Endodermal cell (in vitro differentiated cells): ENCODE measurements at regions not wholly inside any gene's neighbourhood (a gene's known extent, or its start where the extent isn't known, plus 50 kb on each side); places are given as distances from the start of the nearest gene placed in this dataset.

Experiments
- DNase-seq: peaks from one replicate; pipeline ENCODE4 v3.0.0-alpha.2; 2017
- H3K27ac ChIP-seq: 2 replicates; pipeline ENCODE4 v1.5.1; 2013; ENCODE audit warnings: mild to moderate bottlenecking, low read depth, low read length, moderate library complexity
- H3K27me3 ChIP-seq: 2 replicates; pipeline ENCODE4 v1.6.1; 2013; ENCODE audit warnings: mild to moderate bottlenecking, low read length, moderate library complexity; ENCODE audit not compliant: insufficient read depth, control insufficient read depth, poor library complexity, severe bottlenecking
- H3K36me3 ChIP-seq: 2 replicates; pipeline ENCODE4 v1.7.0; 2013; ENCODE audit warnings: mild to moderate bottlenecking, low read length, moderate library complexity; ENCODE audit not compliant: control insufficient read depth, insufficient read depth
- H3K4me1 ChIP-seq: one replicate; pipeline ENCODE4 v1.7.0; 2013; ENCODE audit warnings: low read length; ENCODE audit not compliant: control insufficient read depth, insufficient read depth
- H3K4me3 ChIP-seq: 2 replicates; pipeline ENCODE4 v1.5.1; 2013; ENCODE audit warnings: mild to moderate bottlenecking, low read length, moderate library complexity
- H3K9ac ChIP-seq: 2 replicates; pipeline ENCODE4 v1.6.1; 2013; ENCODE audit warnings: mild to moderate bottlenecking, low read length, moderate library complexity; ENCODE audit not compliant: poor library complexity, severe bottlenecking; ENCODE audit errors: extremely low read depth
- H3K9me3 ChIP-seq: 2 replicates; pipeline ENCODE4 v1.6.1; 2013; ENCODE audit warnings: mild to moderate bottlenecking, low read length, moderate library complexity; ENCODE audit not compliant: control insufficient read depth
- H3K27ac Mint-ChIP-seq: 2 replicates; pipeline ENCODE4 v1.8.0; 2020; ENCODE audit warnings: mixed read lengths
- H3K27me3 Mint-ChIP-seq: 2 replicates; pipeline ENCODE4 v1.8.0; 2021; ENCODE audit warnings: mild to moderate bottlenecking, mixed read lengths; ENCODE audit not compliant: insufficient read depth
- H3K36me3 Mint-ChIP-seq: 2 replicates; pipeline ENCODE4 v1.8.0; 2020; ENCODE audit warnings: low read depth, mixed read lengths
- H3K4me1 Mint-ChIP-seq: 2 replicates; pipeline ENCODE4 v1.8.0; 2020; ENCODE audit warnings: mixed read lengths
- H3K4me3 Mint-ChIP-seq: 2 replicates; pipeline ENCODE4 v1.8.0; 2020; ENCODE audit warnings: mild to moderate bottlenecking, moderate library complexity, mixed read lengths
- H3K9me3 Mint-ChIP-seq: 2 replicates; pipeline ENCODE4 v1.8.0; 2020; ENCODE audit warnings: mild to moderate bottlenecking, mixed read lengths
- WGBS, 2 experiments: methylation state at CpG; one replicate each; pipeline versions ENCODE4 v1.1.5 to v1.1.7; 2013; ENCODE audit warnings: missing lambda C conversion rate in 2 of 2, mixed read lengths in 1 of 2; ENCODE audit not compliant: insufficient coverage in 1 of 2, insufficient read length in 1 of 2; 5-methylcytosine and 5-hydroxymethylcytosine counted together
- TF ChIP-seq, protein P1 (sequence below): fragments of 200-600 bp; sonication (generic); conservative IDR thresholded peaks from 2 replicates; pipeline ENCODE4 v1.5.0; 2021; ENCODE audit warnings: antibody characterized with exemption, mild to moderate bottlenecking

- H3K9me3 ChIP-seq: no peaks in the 10 kb centered on the region
- H3K27ac ChIP-seq: no peak overlapping the region
- no peaks in the 10 kb centered on the region for H3K36me3 Mint-ChIP-seq
- H3K27me3 ChIP-seq: no peaks in the 10 kb centered on the region
- 88 to 94% methylated on average over 4 to 6 of the region's 6 CpGs for WGBS, 2 experiments
- H3K4me3 Mint-ChIP-seq: no peak overlapping the region
- no peaks in the 10 kb centered on the region for H3K9me3 Mint-ChIP-seq
- H3K4me3 ChIP-seq: no peak overlapping the region
- no peak overlapping the region for H3K9ac ChIP-seq
- TF ChIP-seq, protein P1, sequence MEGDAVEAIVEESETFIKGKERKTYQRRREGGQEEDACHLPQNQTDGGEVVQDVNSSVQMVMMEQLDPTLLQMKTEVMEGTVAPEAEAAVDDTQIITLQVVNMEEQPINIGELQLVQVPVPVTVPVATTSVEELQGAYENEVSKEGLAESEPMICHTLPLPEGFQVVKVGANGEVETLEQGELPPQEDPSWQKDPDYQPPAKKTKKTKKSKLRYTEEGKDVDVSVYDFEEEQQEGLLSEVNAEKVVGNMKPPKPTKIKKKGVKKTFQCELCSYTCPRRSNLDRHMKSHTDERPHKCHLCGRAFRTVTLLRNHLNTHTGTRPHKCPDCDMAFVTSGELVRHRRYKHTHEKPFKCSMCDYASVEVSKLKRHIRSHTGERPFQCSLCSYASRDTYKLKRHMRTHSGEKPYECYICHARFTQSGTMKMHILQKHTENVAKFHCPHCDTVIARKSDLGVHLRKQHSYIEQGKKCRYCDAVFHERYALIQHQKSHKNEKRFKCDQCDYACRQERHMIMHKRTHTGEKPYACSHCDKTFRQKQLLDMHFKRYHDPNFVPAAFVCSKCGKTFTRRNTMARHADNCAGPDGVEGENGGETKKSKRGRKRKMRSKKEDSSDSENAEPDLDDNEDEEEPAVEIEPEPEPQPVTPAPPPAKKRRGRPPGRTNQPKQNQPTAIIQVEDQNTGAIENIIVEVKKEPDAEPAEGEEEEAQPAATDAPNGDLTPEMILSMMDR: no peak
- H3K27ac Mint-ChIP-seq: no peak overlapping the region
- DNase-seq: no peak
- H3K4me1 ChIP-seq: no peaks in the 10 kb centered on the region
- H3K27me3 Mint-ChIP-seq: peaks cover 4% of the 10 kb centered on the region
- no peaks in the 10 kb centered on the region for H3K36me3 ChIP-seq
- H3K4me1 Mint-ChIP-seq: no peaks in the 10 kb centered on the region
Observed at GRCh38 chr4:183017962-183018361, 81.1 kb upstream of the WWC2 start.

- Mint-ChIP-seq H3K27me3 (peaks cover 13% of the 10 kb centered on the region), H3K27ac (no peak overlapping the region)
- H3K27ac ChIP-seq: no peak overlapping the region
Observed at GRCh38 chr4:183014361-183015084, 84.5 kb upstream of the WWC2 start.

DNA sequence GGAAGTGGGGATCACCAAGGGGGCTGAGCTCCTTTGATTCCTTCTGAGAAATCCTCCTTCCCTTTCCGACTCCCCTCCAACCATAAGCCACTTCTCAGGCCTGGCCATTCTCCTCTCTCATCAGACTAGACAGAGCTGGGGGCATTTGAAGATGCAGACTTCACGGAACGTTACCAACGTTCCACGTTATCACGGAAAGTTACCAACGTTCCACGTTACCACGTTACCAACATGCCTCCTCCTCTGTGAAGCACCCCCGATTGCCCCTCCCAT is 85.4 kb upstream of the WWC2 start:
- TF ChIP-seq, protein P1: no peak
- peaks cover 14% of the 10 kb centered on the region for H3K27me3 Mint-ChIP-seq
- H3K27ac Mint-ChIP-seq: no peak overlapping the region
- no peak overlapping the region for H3K9ac ChIP-seq
- H3K4me1 ChIP-seq: peaks cover 6% of the 10 kb centered on the region
- H3K36me3 ChIP-seq: no peaks in the 10 kb centered on the region
- no peak overlapping the region for H3K4me3 ChIP-seq
- no peaks in the 10 kb centered on the region for H3K27me3 ChIP-seq
- 90 to 96% methylated on average over 9 to 10 of the region's 10 CpGs for WGBS, 2 experiments
- H3K36me3 Mint-ChIP-seq: no peaks in the 10 kb centered on the region
- H3K9me3 ChIP-seq: no peaks in the 10 kb centered on the region
- H3K9me3 Mint-ChIP-seq: no peaks in the 10 kb centered on the region
- H3K27ac ChIP-seq: no peak overlapping the region
- H3K4me1 Mint-ChIP-seq: peaks cover 11% of the 10 kb centered on the region
- H3K4me3 Mint-ChIP-seq: no peak overlapping the region
- DNase-seq: no peak

More at GRCh38 chr4:183014361-183015084, 84.5 kb upstream of the WWC2 start:
- Mint-ChIP-seq H3K9me3 (no peaks in the 10 kb centered on the region), H3K4me3 (no peak overlapping the region), H3K4me1 (peaks cover 3% of the 10 kb centered on the region), H3K36me3 (no peaks in the 10 kb centered on the region)
- Histone ChIP-seq H3K27me3 (no peaks in the 10 kb centered on the region), H3K4me1 (no peaks in the 10 kb centered on the region), H3K9me3 (no peaks in the 10 kb centered on the region), H3K4me3 (no peak overlapping the region), H3K36me3 (no peaks in the 10 kb centered on the region), H3K9ac (no peak overlapping the region)
- DNase-seq: no peak
- WGBS, 2 experiments: 93 to 95% methylated on average over 9 to 14 of the region's 15 CpGs
- TF ChIP-seq, protein P1: no peak
